Transverse colon (tissue), 4 donors: ENCODE measurements at regions not wholly inside any gene's neighbourhood (a gene's known extent, or its start where the extent isn't known, plus 50 kb on each side); places are given as distances from the start of the nearest gene placed in this dataset.

Experiments
- DNase-seq: peaks from one replicate; pipeline ENCODE4 v3.0.0-alpha.2; 2019
- H3K27ac ChIP-seq, 4 donors: fragments of 200-600 bp; sonication (generic); 2 replicates each; pipeline ENCODE4 v1.5.1; 2016 to 2018; ENCODE audit warnings: inconsistent platforms in 4 of 4
- H3K27me3 ChIP-seq: fragments of 200-600 bp; sonication (generic); 2 replicates; pipeline ENCODE4 v1.5.1; 2017; ENCODE audit warnings: inconsistent platforms
- H3K36me3 ChIP-seq, 4 donors: fragments of 200-600 bp; sonication (generic); 2 replicates each; pipeline ENCODE4 v1.5.1; 2017 to 2019; ENCODE audit warnings: inconsistent platforms in 4 of 4
- H3K4me1 ChIP-seq, 4 donors: fragments of 200-600 bp; sonication (generic); 2 replicates each; pipeline ENCODE4 v1.5.1; 2017 to 2020; ENCODE audit warnings: inconsistent platforms in 4 of 4
- H3K4me3 ChIP-seq, 4 donors: fragments of 200-600 bp; sonication (generic); 1 replicate in 1 of 4; 2 replicates in 3 of 4; pipeline versions ENCODE4 v1.5.1 to v1.6.1; 2017 to 2019; ENCODE audit warnings: inconsistent platforms in 4 of 4
- H3K9me3 ChIP-seq, 2 donors: fragments of 200-600 bp; sonication (generic); 2 replicates each; pipeline ENCODE4 v1.5.1; 2017 to 2019; ENCODE audit warnings: inconsistent platforms in 2 of 2
- CTCF ChIP-seq, 5 experiments: fragments of 200-600 bp in 3 of 5; fragments of 450-650 bp in 2 of 5; sonication (generic) in 3 of 5; IDR thresholded peaks; 1 replicate in 2 of 5; 2 replicates in 3 of 5; pipeline ENCODE4 v1.5.1; 2016 to 2017; ENCODE audit warnings: antibody characterized with exemption in 5 of 5, inconsistent platforms in 3 of 5, mild to moderate bottlenecking in 2 of 5, moderate library complexity in 1 of 5
- EP300 ChIP-seq: sonication (generic); formaldehyde crosslinking; IDR thresholded peaks from one replicate; pipeline ENCODE4 v1.6.1; 2017; ENCODE audit warnings: antibody characterized with exemption, low read depth
- POLR2A ChIP-seq: fragments of 450-650 bp; IDR thresholded peaks from one replicate; pipeline ENCODE4 v1.6.1; 2016; ENCODE audit warnings: antibody characterized with exemption, mild to moderate bottlenecking, moderate library complexity
- POLR2AphosphoS5 ChIP-seq, 3 donors: sonication (generic); formaldehyde crosslinking; IDR thresholded peaks; one replicate each; pipeline ENCODE4 v1.6.1; 2016; ENCODE audit warnings: antibody characterized with exemption in 3 of 3
- WGBS, 2 donors: methylation state at CpG; one replicate each; pipeline ENCODE4 v1.1.5; 2018; ENCODE audit warnings: low coverage in 1 of 2; 5-methylcytosine and 5-hydroxymethylcytosine counted together
- in situ Hi-C, 4 donors: fragments of 200-750 bp; cut with MboI; loops; one replicate each; pipeline versions ENCODE4 v1.15.0 to v1.15.1; 2017; ENCODE audit warnings: low sequenced_read_pairs in 3 of 4, low pct_ligation_motif_present in 1 of 4, low pct_unique_long_range_greater_than_20kb in 1 of 4
- intact Hi-C: fragments of 100-400 bp; cut with DNase I; formaldehyde crosslinking; loops from one replicate; pipeline ENCODE4 v1.15.1; 2023; ENCODE audit warnings: low total_unique reads

DNA sequence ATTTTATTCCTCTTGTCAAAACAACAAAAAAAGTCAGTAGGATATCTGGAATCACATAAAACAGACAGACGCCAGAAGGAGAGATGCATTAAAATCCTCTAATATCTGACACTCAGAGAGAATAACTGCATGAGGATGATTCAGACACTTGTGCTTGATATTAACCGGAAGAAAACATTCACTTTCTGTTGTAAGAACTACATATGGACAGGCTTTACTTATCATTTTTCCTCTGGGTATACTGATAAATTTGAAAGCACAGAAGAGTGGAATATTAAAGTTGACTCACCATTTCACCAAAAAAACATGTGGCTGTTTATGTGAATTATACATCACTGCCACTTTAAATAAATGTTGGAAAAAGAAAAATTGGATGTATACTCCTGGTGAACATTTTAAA lies 589.1 kb upstream of the CDH2 start:
- DNase-seq = no peak
- intact Hi-C loops = no loop called here

DNA sequence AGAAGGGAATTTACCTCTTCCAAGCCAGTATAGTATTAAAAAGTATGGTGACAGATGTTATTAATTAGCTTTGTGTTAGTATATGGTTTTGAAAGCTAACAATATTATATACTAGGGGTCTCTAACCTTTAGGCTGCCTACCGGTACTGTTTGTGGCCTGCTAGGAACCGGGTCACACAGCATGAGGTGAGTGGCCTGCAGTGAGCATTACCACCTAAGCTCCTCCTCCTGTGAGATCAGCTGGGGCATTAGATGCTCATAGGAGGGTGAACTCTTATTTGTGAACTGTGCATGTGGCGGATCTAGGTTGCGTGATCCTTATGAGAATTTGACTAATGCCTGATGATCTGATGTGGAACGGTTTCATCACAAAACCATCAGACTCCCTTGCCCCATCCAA lies 583.4 kb upstream of the CDH2 start:
- Histone ChIP-seq H3K4me1 (no peaks in the 10 kb centered on the region), H3K9me3 (no peaks in the 10 kb centered on the region), H3K4me3 (no peak overlapping the region), H3K27ac (no peak overlapping the region), H3K36me3 (no peaks in the 10 kb centered on the region), H3K27me3 (no peaks in the 10 kb centered on the region)
- in situ Hi-C loops (no loop called here), intact Hi-C loops (no loop called here)
- no peak for DNase-seq
- TF ChIP-seq POLR2A (no peak), EP300 (no peak), POLR2AphosphoS5 (IDR thresholded peaks at IDR 0.05) (no peak), CTCF (IDR thresholded peaks at IDR 0.05) (no peak)
- 71 to 80% methylated on average over 1 to 5 of the region's 5 CpGs for WGBS, 2 donors

More for the DNA sequence above, 589.1 kb upstream of the CDH2 start:
- Histone ChIP-seq H3K27ac (no peak overlapping the region), H3K9me3 (no peaks in the 10 kb centered on the region), H3K4me3 (no peak overlapping the region), H3K27me3 (no peaks in the 10 kb centered on the region), H3K36me3 (no peaks in the 10 kb centered on the region), H3K4me1 (no peaks in the 10 kb centered on the region)
- in situ Hi-C loops = no loop called here
- WGBS, 2 donors = 61 to 65% methylated on average over 2 of the region's 2 CpGs
- no peak for TF ChIP-seq EP300
- TF ChIP-seq POLR2AphosphoS5 (IDR thresholded peaks at IDR 0.05) = no peak
- no peak for TF ChIP-seq POLR2A
- TF ChIP-seq CTCF (IDR thresholded peaks at IDR 0.05) = no peak

GRCh38 chr18:28757466-28758008 lies 580.6 kb upstream of the CDH2 start:
- intact Hi-C loops = no loop called here
- TF ChIP-seq POLR2AphosphoS5 (IDR thresholded peaks at IDR 0.05) (no peak), EP300 (no peak), CTCF (IDR thresholded peaks at IDR 0.05) (no peak), POLR2A (no peak)
- Histone ChIP-seq H3K9me3 (no peaks in the 10 kb centered on the region), H3K4me3 (no peak overlapping the region), H3K36me3 (no peaks in the 10 kb centered on the region), H3K4me1 (no peaks in the 10 kb centered on the region), H3K27ac (no peak overlapping the region), H3K27me3 (no peaks in the 10 kb centered on the region)
- no peak for DNase-seq
- in situ Hi-C loops = no loop called here
- WGBS, 2 donors = 79 to 80% methylated on average over 3 of the region's 3 CpGs

GRCh38 chr18:28743115-28743514 lies 566.2 kb upstream of the CDH2 start:
- no peak for DNase-seq
- H3K9me3 ChIP-seq = no peaks in the 10 kb centered on the region
- no peaks in the 10 kb centered on the region for H3K36me3 ChIP-seq
- no peak overlapping the region for H3K27ac ChIP-seq
- in situ Hi-C loops (no loop called here), intact Hi-C loops (no loop called here)
- no peak overlapping the region for H3K4me3 ChIP-seq
- TF ChIP-seq POLR2A = no peak
- TF ChIP-seq EP300 = no peak
- no peak for TF ChIP-seq CTCF (IDR thresholded peaks at IDR 0.05)
- TF ChIP-seq POLR2AphosphoS5 (IDR thresholded peaks at IDR 0.05) = no peak
- no peaks in the 10 kb centered on the region for H3K27me3 ChIP-seq
- no peaks in the 10 kb centered on the region for H3K4me1 ChIP-seq
- 74 to 80% methylated on average over 4 of the region's 4 CpGs for WGBS, 2 donors
